Tibial artery (tissue), 4 donors: ENCODE measurements at regions not wholly inside any gene's neighbourhood (a gene's known extent, or its start where the extent isn't known, plus 50 kb on each side); places are given as distances from the start of the nearest gene placed in this dataset.

Source experiments
- DNase-seq, 2 donors: peaks; one replicate each; pipeline ENCODE4 v3.0.0-alpha.2; 2019
- H3K27ac ChIP-seq, 2 donors: fragments of 200-600 bp; sonication (generic) in 1 of 2; 1 replicate in 1 of 2; 2 replicates in 1 of 2; pipeline ENCODE4 v1.5.1; 2018 to 2019; ENCODE audit warnings: mild to moderate bottlenecking in 1 of 2
- H3K27me3 ChIP-seq, 2 donors: fragments of 200-600 bp; sonication (generic) in 1 of 2; one replicate each; pipeline versions ENCODE4 v1.5.1 to v1.6.0; 2016 to 2019
- H3K36me3 ChIP-seq, 3 donors: fragments of 200-600 bp; sonication (generic) in 2 of 3; one replicate each; pipeline ENCODE4 v1.5.1; 2016 to 2019; ENCODE audit warnings: mild to moderate bottlenecking in 2 of 3
- H3K4me1 ChIP-seq, 4 donors: fragments of 200-600 bp; sonication (generic) in 2 of 4; 1 replicate in 3 of 4; 2 replicates in 1 of 4; pipeline ENCODE4 v1.5.1; 2016 to 2019
- H3K4me3 ChIP-seq, 2 donors: fragments of 200-600 bp; sonication (generic) in 1 of 2; 1 replicate in 1 of 2; 2 replicates in 1 of 2; pipeline ENCODE4 v1.5.1; 2018 to 2019; ENCODE audit warnings: mild to moderate bottlenecking in 2 of 2
- H3K9me3 ChIP-seq, 3 donors: fragments of 200-600 bp; sonication (generic) in 1 of 3; one replicate each; pipeline ENCODE4 v1.5.1; 2016 to 2019
- intact Hi-C: fragments of 100-400 bp; cut with DNase I; formaldehyde crosslinking; loops from one replicate; pipeline ENCODE4 v1.15.0; 2023; ENCODE audit warnings: low total_unique reads
- TF ChIP-seq, protein P1 (sequence below), 2 experiments: fragments of 200-600 bp in 1 of 2; fragments of 450-650 bp in 1 of 2; IDR thresholded peaks; one replicate each; pipeline ENCODE4 v1.5.1; 2017 to 2019; ENCODE audit warnings: antibody characterized with exemption in 2 of 2, mild to moderate bottlenecking in 1 of 2, moderate library complexity in 1 of 2

DNA sequence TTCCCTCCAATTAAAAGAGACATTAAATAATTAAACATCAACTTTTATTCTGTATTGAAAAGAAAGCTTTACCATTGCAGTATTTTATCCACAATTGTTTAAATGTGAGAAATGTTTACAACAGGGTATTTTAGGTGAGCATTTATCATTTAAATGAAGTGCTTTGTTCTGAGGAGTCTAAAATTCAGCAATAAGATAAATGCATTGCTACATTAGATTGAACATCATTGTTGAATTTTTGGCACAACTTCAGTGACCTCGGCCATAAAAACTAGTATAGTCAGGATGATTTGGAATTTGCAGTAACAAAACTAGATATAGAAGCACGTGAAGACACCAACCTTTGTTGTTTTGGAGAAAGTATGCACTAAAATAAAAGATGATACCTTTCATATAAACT, 692.9 kb downstream of the USP25 start:
- intact Hi-C loops: no loop called here
- TF ChIP-seq, protein P1, sequence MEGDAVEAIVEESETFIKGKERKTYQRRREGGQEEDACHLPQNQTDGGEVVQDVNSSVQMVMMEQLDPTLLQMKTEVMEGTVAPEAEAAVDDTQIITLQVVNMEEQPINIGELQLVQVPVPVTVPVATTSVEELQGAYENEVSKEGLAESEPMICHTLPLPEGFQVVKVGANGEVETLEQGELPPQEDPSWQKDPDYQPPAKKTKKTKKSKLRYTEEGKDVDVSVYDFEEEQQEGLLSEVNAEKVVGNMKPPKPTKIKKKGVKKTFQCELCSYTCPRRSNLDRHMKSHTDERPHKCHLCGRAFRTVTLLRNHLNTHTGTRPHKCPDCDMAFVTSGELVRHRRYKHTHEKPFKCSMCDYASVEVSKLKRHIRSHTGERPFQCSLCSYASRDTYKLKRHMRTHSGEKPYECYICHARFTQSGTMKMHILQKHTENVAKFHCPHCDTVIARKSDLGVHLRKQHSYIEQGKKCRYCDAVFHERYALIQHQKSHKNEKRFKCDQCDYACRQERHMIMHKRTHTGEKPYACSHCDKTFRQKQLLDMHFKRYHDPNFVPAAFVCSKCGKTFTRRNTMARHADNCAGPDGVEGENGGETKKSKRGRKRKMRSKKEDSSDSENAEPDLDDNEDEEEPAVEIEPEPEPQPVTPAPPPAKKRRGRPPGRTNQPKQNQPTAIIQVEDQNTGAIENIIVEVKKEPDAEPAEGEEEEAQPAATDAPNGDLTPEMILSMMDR (IDR thresholded peaks at IDR 0.05): no peak
- peak overlapping the region; percentile 57 to 78 for H3K27ac ChIP-seq
- no peak for DNase-seq
- H3K9me3 ChIP-seq: no peaks in the 10 kb centered on the region
- no peaks in the 10 kb centered on the region for H3K27me3 ChIP-seq
- no peak overlapping the region for H3K4me3 ChIP-seq
- H3K36me3 ChIP-seq: no peaks in the 10 kb centered on the region
- H3K4me1 ChIP-seq: peaks cover 0 to 56% (median 14%) of the 10 kb centered on the region in 4 donors

DNA sequence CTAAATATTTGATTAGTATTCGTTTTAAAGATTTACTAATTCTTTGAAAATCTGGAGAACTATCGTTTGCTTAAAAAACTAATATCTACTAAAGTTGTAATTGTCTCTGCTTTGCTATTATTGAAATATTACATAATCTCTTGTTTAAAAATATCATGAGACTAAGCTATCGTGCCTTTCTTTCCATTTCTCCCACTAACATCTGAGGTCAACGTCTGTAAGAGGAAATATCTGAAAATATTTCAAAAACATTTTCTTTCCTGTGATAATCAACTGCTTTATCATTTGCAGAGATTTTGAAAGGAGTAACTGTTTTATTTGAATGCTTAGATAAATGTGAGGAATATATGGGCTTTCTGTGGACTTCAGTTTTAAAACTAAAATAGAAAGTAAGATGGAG, 694.1 kb downstream of the USP25 start:
- no peak for DNase-seq
- Histone ChIP-seq H3K9me3 (no peaks in the 10 kb centered on the region), H3K4me3 (peak overlapping the region; percentile 27 to 31), H3K27ac (peak overlapping the region; percentile 51 to 78), H3K36me3 (no peaks in the 10 kb centered on the region), H3K4me1 (peaks cover 0 to 44% (median 9%) of the 10 kb centered on the region in 4 donors), H3K27me3 (no peaks in the 10 kb centered on the region)
- intact Hi-C loops: no loop called here
- TF ChIP-seq, protein P1 (IDR thresholded peaks at IDR 0.05): no peak

DNA sequence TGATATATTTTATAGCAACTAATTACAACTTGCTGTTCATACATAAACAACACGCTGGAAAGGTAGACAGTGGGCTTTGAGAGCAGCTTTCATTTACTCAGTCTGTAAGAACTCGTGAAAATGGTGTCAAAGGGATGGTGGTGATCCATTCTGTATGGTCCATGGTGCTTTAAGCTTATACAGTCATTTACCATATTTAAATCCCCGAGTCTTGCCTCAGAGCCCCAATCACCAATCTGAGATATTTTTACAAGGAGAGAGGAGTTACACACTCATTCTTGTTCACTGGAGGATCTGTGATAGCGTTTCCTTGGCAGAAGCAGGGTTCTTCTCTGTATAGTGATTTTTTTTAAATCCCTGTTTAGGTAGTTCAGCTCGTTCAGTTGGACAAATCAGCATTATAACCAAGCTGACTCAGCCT, 694.6 kb downstream of the USP25 start:
- intact Hi-C loops: no loop called here
- Histone ChIP-seq H3K4me1 (peaks cover 0 to 41% (median 9%) of the 10 kb centered on the region in 4 donors), H3K27me3 (no peaks in the 10 kb centered on the region), H3K36me3 (no peaks in the 10 kb centered on the region), H3K4me3 (peak overlapping the region; percentile 27 to 31), H3K27ac (peak overlapping the region; percentile 51 to 78), H3K9me3 (no peaks in the 10 kb centered on the region)
- DNase-seq: no peak
- TF ChIP-seq, protein P1 (IDR thresholded peaks at IDR 0.05): no peak

DNA sequence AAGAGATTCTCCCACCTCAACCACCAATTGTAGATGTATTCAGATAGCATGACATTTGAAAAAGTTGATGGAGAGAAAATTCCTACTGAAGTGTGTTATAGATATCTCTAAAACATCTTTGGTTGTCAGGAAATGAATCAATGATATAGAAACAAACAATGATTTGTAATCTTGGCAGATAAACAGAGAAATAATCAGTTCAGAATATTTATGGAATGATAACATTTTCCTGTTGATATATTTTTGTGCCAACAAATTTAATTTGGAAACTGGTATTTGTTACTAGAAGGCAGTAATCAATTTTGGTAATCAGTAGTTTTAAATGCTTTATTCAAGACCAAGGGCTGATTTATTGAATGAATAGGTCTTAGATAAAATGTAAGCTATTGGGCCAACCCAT, 695.6 kb downstream of the USP25 start:
- H3K4me3 ChIP-seq: no peak overlapping the region
- TF ChIP-seq, protein P1 (IDR thresholded peaks at IDR 0.05): no peak
- peak overlapping the region in 1 of 2 donors; percentile 78 for H3K27ac ChIP-seq
- no peaks in the 10 kb centered on the region for H3K27me3 ChIP-seq
- DNase-seq: no peak
- H3K36me3 ChIP-seq: no peaks in the 10 kb centered on the region
- H3K9me3 ChIP-seq: no peaks in the 10 kb centered on the region
- peaks cover 0 to 36% (median 9%) of the 10 kb centered on the region in 4 donors for H3K4me1 ChIP-seq
- intact Hi-C loops: no loop called here

DNA sequence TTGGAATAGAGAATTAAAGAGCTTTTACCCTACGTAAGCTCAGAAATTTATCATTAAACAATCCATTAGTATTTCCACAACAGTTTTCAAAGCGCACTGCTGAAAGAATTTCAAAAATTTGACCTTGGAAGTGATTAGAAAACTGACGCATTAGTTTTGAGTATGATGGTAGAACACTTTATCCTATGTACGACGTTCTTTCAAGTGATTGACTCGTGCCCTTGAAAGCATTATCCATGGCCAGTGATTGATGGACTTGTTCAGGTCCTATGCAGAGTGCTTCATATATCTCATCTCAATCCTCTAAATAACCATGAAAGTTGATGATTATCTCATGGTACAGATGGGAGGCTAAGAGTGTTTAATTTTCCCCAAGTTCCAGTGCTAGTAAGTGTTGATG, 697.2 kb downstream of the USP25 start:
- no peaks in the 10 kb centered on the region for H3K27me3 ChIP-seq
- H3K36me3 ChIP-seq: no peaks in the 10 kb centered on the region
- TF ChIP-seq, protein P1 (IDR thresholded peaks at IDR 0.05): no peak
- no peak for DNase-seq
- no peak overlapping the region for H3K27ac ChIP-seq
- H3K9me3 ChIP-seq: no peaks in the 10 kb centered on the region
- intact Hi-C loops: no loop called here
- H3K4me3 ChIP-seq: no peak overlapping the region
- peaks cover 0 to 26% (median 9%) of the 10 kb centered on the region in 4 donors for H3K4me1 ChIP-seq

DNA sequence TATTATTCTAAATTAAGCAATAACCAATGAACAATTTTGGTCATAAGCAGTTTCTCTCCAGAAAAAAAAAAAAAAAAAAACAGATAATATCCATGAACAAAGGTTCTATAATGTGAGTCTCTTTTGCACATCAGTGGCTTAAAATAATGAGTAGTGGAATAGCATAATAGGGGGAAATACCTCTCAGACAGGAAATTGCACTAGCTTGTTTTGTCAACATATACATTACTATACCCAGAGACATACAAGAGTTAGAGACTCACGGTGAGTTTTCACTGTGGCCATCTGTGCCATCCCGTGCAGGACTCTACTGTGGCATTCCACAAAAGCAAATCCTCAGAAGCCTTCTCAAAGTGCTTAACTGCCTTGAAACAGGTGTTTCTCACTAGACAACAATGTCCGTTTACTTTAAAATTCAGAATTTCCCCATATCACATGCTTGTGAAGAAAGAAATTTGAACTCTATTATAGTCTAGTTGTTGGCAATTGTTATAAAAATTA, 697.9 kb downstream of the USP25 start:
- no peak overlapping the region for H3K27ac ChIP-seq
- no peaks in the 10 kb centered on the region for H3K36me3 ChIP-seq

More for the DNA sequence above, 697.9 kb downstream of the USP25 start:
- intact Hi-C loops: no loop called here
- H3K9me3 ChIP-seq: no peaks in the 10 kb centered on the region
- peaks cover 0 to 26% (median 9%) of the 10 kb centered on the region in 4 donors for H3K4me1 ChIP-seq
- TF ChIP-seq, protein P1 (IDR thresholded peaks at IDR 0.05): no peak
- H3K4me3 ChIP-seq: no peak overlapping the region
- H3K27me3 ChIP-seq: no peaks in the 10 kb centered on the region
- DNase-seq: no peak
